Osteocyte (in vitro differentiated cells): ENCODE measurements at regions not wholly inside any gene's neighbourhood (a gene's known extent, or its start where the extent isn't known, plus 50 kb on each side); places are given as distances from the start of the nearest gene placed in this dataset.
"Not testable (repeated sequence)": the region's sequence is repeated elsewhere in the genome, so short reads cannot be mapped to it uniquely, and the experiment has no call there.

ENCODE experiments used
- DNase-seq: peaks from one replicate; pipeline ENCODE4 v3.0.0; 2021; ENCODE audit warnings: mixed read lengths; ENCODE audit not compliant: unreplicated experiment; ENCODE audit errors: extremely low spot score
- H3K27ac Mint-ChIP-seq: one replicate; pipeline ENCODE4 v1.8.0; 2021; ENCODE audit warnings: mild to moderate bottlenecking, mixed read lengths; ENCODE audit not compliant: unreplicated experiment
- H3K27me3 Mint-ChIP-seq: one replicate; pipeline ENCODE4 v1.8.0; 2021; ENCODE audit warnings: mixed read lengths; ENCODE audit not compliant: unreplicated experiment
- H3K36me3 Mint-ChIP-seq: one replicate; pipeline ENCODE4 v1.8.0; 2021; ENCODE audit warnings: mixed read lengths; ENCODE audit not compliant: unreplicated experiment
- H3K4me1 Mint-ChIP-seq: one replicate; pipeline ENCODE4 v1.8.0; 2021; ENCODE audit warnings: mixed read lengths; ENCODE audit not compliant: unreplicated experiment
- H3K4me3 Mint-ChIP-seq: one replicate; pipeline ENCODE4 v1.8.0; 2021; ENCODE audit warnings: mild to moderate bottlenecking, moderate library complexity, mixed read lengths; ENCODE audit not compliant: unreplicated experiment
- H3K9me3 Mint-ChIP-seq: one replicate; pipeline ENCODE4 v1.8.0; 2021; ENCODE audit warnings: mixed read lengths; ENCODE audit not compliant: unreplicated experiment
- CTCF ChIP-seq: fragments of 200-600 bp; sonication (generic); IDR thresholded peaks from 2 replicates; pipeline ENCODE4 v1.5.0; 2021; ENCODE audit warnings: antibody characterized with exemption, mild to moderate bottlenecking, moderate library complexity

- H3K27ac Mint-ChIP-seq = no peak overlapping the region
- peaks cover 11% of the 10 kb centered on the region for H3K9me3 Mint-ChIP-seq
- H3K36me3 Mint-ChIP-seq = no peaks in the 10 kb centered on the region
- no peaks in the 10 kb centered on the region for H3K4me1 Mint-ChIP-seq
- DNase-seq = no peak
- no peak for TF ChIP-seq CTCF
- no peaks in the 10 kb centered on the region for H3K27me3 Mint-ChIP-seq
- H3K4me3 Mint-ChIP-seq = no peak overlapping the region
Observed at GRCh38 chrX:84747516-84747915, 245.3 kb upstream of the HDX start.

GRCh38 chrX:84748965-84749656 lies 246.9 kb upstream of the HDX start:
- Mint-ChIP-seq H3K4me1 (no peaks in the 10 kb centered on the region), H3K9me3 (peaks cover 11% of the 10 kb centered on the region), H3K36me3 (no peaks in the 10 kb centered on the region), H3K27me3 (no peaks in the 10 kb centered on the region), H3K4me3 (no peak overlapping the region), H3K27ac (no peak overlapping the region)
- no peak for DNase-seq
- TF ChIP-seq CTCF = no peak

- no peak for TF ChIP-seq CTCF
- Mint-ChIP-seq H3K27me3 (no peaks in the 10 kb centered on the region), H3K4me1 (no peaks in the 10 kb centered on the region), H3K4me3 (no peak overlapping the region), H3K27ac (no peak overlapping the region), H3K36me3 (no peaks in the 10 kb centered on the region), H3K9me3 (peaks cover 7% of the 10 kb centered on the region)
- no peak for DNase-seq
Observed at GRCh38 chrX:84760560-84760959, 243.1 kb upstream of the APOOL start.

- H3K27ac Mint-ChIP-seq = no peak overlapping the region
- no peak overlapping the region for H3K4me3 Mint-ChIP-seq
- TF ChIP-seq CTCF = no peak
- H3K9me3 Mint-ChIP-seq = peaks cover 31% of the 10 kb centered on the region
- DNase-seq = no peak
- no peaks in the 10 kb centered on the region for H3K27me3 Mint-ChIP-seq
- H3K4me1 Mint-ChIP-seq = no peaks in the 10 kb centered on the region
- no peaks in the 10 kb centered on the region for H3K36me3 Mint-ChIP-seq
Observed at GRCh38 chrX:84796321-84796720, 207.4 kb upstream of the APOOL start.

GRCh38 chrX:84830836-84831235 lies 172.8 kb upstream of the APOOL start:
- Mint-ChIP-seq H3K27me3 (no peaks in the 10 kb centered on the region), H3K36me3 (no peaks in the 10 kb centered on the region), H3K4me1 (no peaks in the 10 kb centered on the region), H3K9me3 (peaks cover 19% of the 10 kb centered on the region), H3K4me3 (no peak overlapping the region), H3K27ac (no peak overlapping the region)
- TF ChIP-seq CTCF = no peak
- no peak for DNase-seq

- peaks cover 19% of the 10 kb centered on the region for H3K9me3 Mint-ChIP-seq
- H3K36me3 Mint-ChIP-seq, H3K27me3 Mint-ChIP-seq, H3K4me1 Mint-ChIP-seq, H3K4me3 Mint-ChIP-seq, H3K27ac Mint-ChIP-seq, DNase-seq: not testable (repeated sequence)
Observed at GRCh38 chrX:84846541-84846940, 157.1 kb upstream of the APOOL start.

GRCh38 chrX:84851183-84851582 lies 152.5 kb upstream of the APOOL start:
- H3K27me3 Mint-ChIP-seq, H3K36me3 Mint-ChIP-seq, H3K4me1 Mint-ChIP-seq, DNase-seq, H3K27ac Mint-ChIP-seq, H3K4me3 Mint-ChIP-seq: not testable (repeated sequence)
- peaks cover 22% of the 10 kb centered on the region for H3K9me3 Mint-ChIP-seq

GRCh38 chrX:84856791-84857190 lies 146.9 kb upstream of the APOOL start:
- not testable (repeated sequence) for H3K4me3 Mint-ChIP-seq, H3K36me3 Mint-ChIP-seq, H3K27me3 Mint-ChIP-seq, DNase-seq, H3K27ac Mint-ChIP-seq, H3K9me3 Mint-ChIP-seq, H3K4me1 Mint-ChIP-seq
